Stimulated activated CD4-positive, alpha-beta T cell treated with anti-CD3 and anti-CD28 coated beads, Interleukin-1b, Interleukin-23, amount 100 ng/mL, for 24 hours (primary cell): ENCODE measurements at regions not wholly inside any gene's neighbourhood (a gene's known extent, or its start where the extent isn't known, plus 50 kb on each side); places are given as distances from the start of the nearest gene placed in this dataset.
A peak's percentile ranks its signal among the peaks of the same experiment; 100 is the strongest.

ENCODE experiments used
- DNase-seq, 4 experiments: peaks; one replicate each; pipeline ENCODE4 v3.0.0-alpha.2; 2020; ENCODE audit warnings: low read depth in 4 of 4, low spot score in 1 of 4

GRCh38 chr2:158049129-158049855, 52.4 kb upstream of the UPP2 start:
- no peak for DNase-seq

- no peak for DNase-seq
These were observed 53.3 kb upstream of the UPP2 start for GRCh38 chr2:158048327-158048726.

- DNase-seq: no peak
These were observed 54.5 kb upstream of the UPP2 start for GRCh38 chr2:158047156-158047611.

- DNase-seq: no peak
These were observed 55.4 kb upstream of the UPP2 start for GRCh38 chr2:158046121-158046880.

- DNase-seq: no peak
These were observed 56.3 kb upstream of the UPP2 start for GRCh38 chr2:158045362-158045761.

- no peak for DNase-seq
These were observed 58.3 kb upstream of the UPP2 start for GRCh38 chr2:158043181-158043948.

GRCh38 chr2:158042666-158043065, 59.0 kb upstream of the UPP2 start:
- DNase-seq: no peak

- no peak for DNase-seq
These were observed 59.4 kb upstream of the UPP2 start for GRCh38 chr2:158042245-158042644.

GRCh38 chr2:158041400-158041799, 60.3 kb upstream of the UPP2 start:
- no peak for DNase-seq

GRCh38 chr2:158038901-158039300, 62.8 kb upstream of the UPP2 start:
- DNase-seq: no peak

GRCh38 chr2:158034198-158034866, 67.3 kb upstream of the UPP2 start:
- no peak for DNase-seq

- DNase-seq: no peak
These were observed 70.3 kb upstream of the UPP2 start for GRCh38 chr2:158031371-158031770.

- DNase-seq: no peak
These were observed 76.2 kb upstream of the UPP2 start for GRCh38 chr2:158025255-158025996.

GRCh38 chr2:158024288-158024898, 77.3 kb upstream of the UPP2 start:
- peak in 3 of 4 experiments; percentile 20 to 37 (median 30) for DNase-seq

GRCh38 chr2:158022888-158023287, 78.8 kb upstream of the UPP2 start:
- no peak for DNase-seq

GRCh38 chr2:158021226-158021625, 80.5 kb upstream of the UPP2 start:
- DNase-seq: no peak

- no peak for DNase-seq
These were observed 86.1 kb upstream of the UPP2 start for GRCh38 chr2:158015428-158016076.

GRCh38 chr2:158013891-158014290, 87.8 kb upstream of the UPP2 start:
- no peak for DNase-seq

- no peak for DNase-seq
These were observed 90.5 kb upstream of the UPP2 start for GRCh38 chr2:158011055-158011771.
